SU-DHL-6 (cell line): ENCODE measurements at regions not wholly inside any gene's neighbourhood (a gene's known extent, or its start where the extent isn't known, plus 50 kb on each side); places are given as distances from the start of the nearest gene placed in this dataset.

Experiments used
- H2AFZ ChIP-seq: fragments of 200-600 bp; sonication (generic); 2 replicates; pipeline ENCODE4 v1.6.1; 2014; ENCODE audit warnings: low read depth, mild to moderate bottlenecking, moderate library complexity, mixed read lengths, antibody characterized with exemption, low read length; ENCODE audit not compliant: severe bottlenecking
- H3F3A ChIP-seq: fragments of 200-600 bp; shearing (Covaris generic); 2 replicates; pipeline ENCODE4 v1.6.0; 2016; ENCODE audit warnings: antibody characterized with exemption, mild to moderate bottlenecking; ENCODE audit not compliant: insufficient read depth
- H3K27ac ChIP-seq: fragments of 200-600 bp; sonication (generic); 2 replicates; pipeline ENCODE4 v1.5.1; 2016; ENCODE audit warnings: low read depth, mild to moderate bottlenecking, low read length, moderate library complexity, mixed read lengths
- H3K27me3 ChIP-seq: fragments of 200-600 bp; sonication (generic), shearing (Covaris generic); 2 replicates; pipeline ENCODE4 v1.6.0; 2014; ENCODE audit warnings: mild to moderate bottlenecking, low read length
- H3K36me3 ChIP-seq: fragments of 200-600 bp; sonication (generic); 2 replicates; pipeline ENCODE4 v1.6.1; 2014; ENCODE audit warnings: mild to moderate bottlenecking, low read length, mixed read lengths
- H3K4me2 ChIP-seq: fragments of 300-600, 200-600 bp; shearing (Covaris generic), sonication (generic); 2 replicates; pipeline ENCODE4 v1.6.0; 2014; ENCODE audit warnings: low read length, low read depth, mild to moderate bottlenecking; ENCODE audit not compliant: poor library complexity, severe bottlenecking
- H3K4me3 ChIP-seq: fragments of 200-600 bp; sonication (generic); 2 replicates; pipeline ENCODE4 v1.5.1; 2014; ENCODE audit warnings: antibody characterized with exemption, low read length, mild to moderate bottlenecking, mixed read lengths; ENCODE audit not compliant: insufficient read depth, poor library complexity, severe bottlenecking
- H3K79me2 ChIP-seq: fragments of 200-600 bp; sonication (generic); 2 replicates; pipeline ENCODE4 v1.6.1; 2014; ENCODE audit warnings: mild to moderate bottlenecking, low read length, moderate library complexity; ENCODE audit not compliant: insufficient read depth
- H3K9ac ChIP-seq: fragments of 200-600 bp; sonication (generic); 2 replicates; pipeline ENCODE4 v1.7.0; 2014; ENCODE audit warnings: mild to moderate bottlenecking, low read length
- H3K9me2 ChIP-seq: fragments of 200-600 bp; sonication (generic); replicated peaks from 2 replicates; pipeline ENCODE4 v1.6.1; 2014; ENCODE audit warnings: low read length; ENCODE audit not compliant: insufficient read depth
- H3K9me3 ChIP-seq: fragments of 200-600 bp; sonication (generic); 2 replicates; pipeline ENCODE4 v1.6.1; 2014; ENCODE audit warnings: low read length, mixed read lengths; ENCODE audit not compliant: insufficient read depth
- H4K20me1 ChIP-seq: fragments of 200-600 bp; sonication (generic); 2 replicates; pipeline ENCODE4 v1.6.1; 2014; ENCODE audit warnings: low read depth, mild to moderate bottlenecking, antibody characterized with exemption, low read length, moderate library complexity, mixed read lengths
- EZH2phosphoT487 ChIP-seq: fragments of 200-600 bp; sonication (generic), shearing (Covaris generic); conservative IDR thresholded peaks from 2 replicates; pipeline ENCODE4 v1.6.1; 2018; ENCODE audit warnings: mild to moderate bottlenecking, antibody characterized with exemption, low read length, moderate library complexity, mixed read lengths
- TF ChIP-seq, protein P1 (sequence below): fragments of 200-600 bp; sonication (generic); IDR thresholded peaks from one replicate; pipeline ENCODE4 v1.5.1; 2017; ENCODE audit warnings: antibody characterized with exemption, mild to moderate bottlenecking, low read length, moderate library complexity; ENCODE audit not compliant: insufficient read depth, poor library complexity, severe bottlenecking

DNA sequence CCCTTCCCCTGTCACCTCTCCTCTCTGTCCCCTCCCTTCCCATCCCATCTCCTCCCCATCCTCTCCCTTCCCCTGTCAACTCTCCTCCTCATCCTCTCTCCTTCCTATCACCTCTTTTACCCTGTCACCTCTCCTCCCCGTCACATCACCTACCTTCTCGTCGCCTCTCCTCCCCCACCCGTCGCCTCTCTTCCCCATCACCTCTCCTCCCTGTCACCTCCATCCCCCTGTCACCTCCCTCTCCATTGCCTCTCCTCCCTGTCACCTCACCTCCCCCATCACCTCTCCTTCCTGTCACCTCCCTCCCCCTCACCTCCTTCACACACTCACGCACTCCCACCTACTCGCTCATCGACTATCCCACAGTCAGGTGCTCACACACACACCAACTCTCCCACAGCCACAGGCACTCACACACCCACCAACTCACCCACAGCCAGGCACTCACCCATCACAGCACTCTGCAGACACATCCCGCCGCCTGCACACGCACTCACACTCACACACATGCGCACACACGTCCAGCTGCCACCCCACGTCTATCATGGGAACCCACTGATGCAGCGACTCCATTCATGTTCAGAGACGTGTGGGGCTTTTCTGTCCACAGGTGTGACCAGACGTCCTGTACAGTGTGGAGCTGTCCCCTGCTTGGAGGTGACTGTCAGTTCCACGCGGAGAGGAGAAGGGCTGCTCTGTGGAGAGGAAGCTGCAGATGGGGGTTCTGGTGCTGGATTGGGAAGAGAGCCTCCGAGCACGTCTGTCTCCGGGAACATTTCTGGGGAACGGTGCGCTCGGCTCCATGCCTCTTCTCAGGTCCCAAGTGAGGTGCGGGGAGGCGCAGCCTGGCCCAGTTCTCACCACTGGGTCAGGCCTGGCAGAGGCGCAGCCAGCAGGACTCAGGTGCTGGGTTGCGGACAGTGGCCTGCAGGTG, 184.3 kb downstream of the TTLL2 start:
- H4K20me1 ChIP-seq, result no peaks in the 10 kb centered on the region
- H3K4me3 ChIP-seq, result no peak overlapping the region
- no peaks in the 10 kb centered on the region for H3K36me3 ChIP-seq
- H3K9ac ChIP-seq, result no peak overlapping the region
- no peak overlapping the region for H2AFZ ChIP-seq
- H3K79me2 ChIP-seq, result no peaks in the 10 kb centered on the region
- H3F3A ChIP-seq, result no peaks in the 10 kb centered on the region
- no peak overlapping the region for H3K27ac ChIP-seq
- H3K27me3 ChIP-seq, result no peaks in the 10 kb centered on the region
- H3K4me2 ChIP-seq, result no peak overlapping the region
- TF ChIP-seq EZH2phosphoT487, result no peak
- TF ChIP-seq, protein P1, sequence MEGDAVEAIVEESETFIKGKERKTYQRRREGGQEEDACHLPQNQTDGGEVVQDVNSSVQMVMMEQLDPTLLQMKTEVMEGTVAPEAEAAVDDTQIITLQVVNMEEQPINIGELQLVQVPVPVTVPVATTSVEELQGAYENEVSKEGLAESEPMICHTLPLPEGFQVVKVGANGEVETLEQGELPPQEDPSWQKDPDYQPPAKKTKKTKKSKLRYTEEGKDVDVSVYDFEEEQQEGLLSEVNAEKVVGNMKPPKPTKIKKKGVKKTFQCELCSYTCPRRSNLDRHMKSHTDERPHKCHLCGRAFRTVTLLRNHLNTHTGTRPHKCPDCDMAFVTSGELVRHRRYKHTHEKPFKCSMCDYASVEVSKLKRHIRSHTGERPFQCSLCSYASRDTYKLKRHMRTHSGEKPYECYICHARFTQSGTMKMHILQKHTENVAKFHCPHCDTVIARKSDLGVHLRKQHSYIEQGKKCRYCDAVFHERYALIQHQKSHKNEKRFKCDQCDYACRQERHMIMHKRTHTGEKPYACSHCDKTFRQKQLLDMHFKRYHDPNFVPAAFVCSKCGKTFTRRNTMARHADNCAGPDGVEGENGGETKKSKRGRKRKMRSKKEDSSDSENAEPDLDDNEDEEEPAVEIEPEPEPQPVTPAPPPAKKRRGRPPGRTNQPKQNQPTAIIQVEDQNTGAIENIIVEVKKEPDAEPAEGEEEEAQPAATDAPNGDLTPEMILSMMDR, result no peak
- H3K9me2 ChIP-seq, result no peaks in the 10 kb centered on the region
- no peaks in the 10 kb centered on the region for H3K9me3 ChIP-seq

GRCh38 chr6:167509853-167510220, 185.0 kb downstream of the TTLL2 start:
- Histone ChIP-seq H3F3A (no peaks in the 10 kb centered on the region), H3K9me2 (no peaks in the 10 kb centered on the region), H3K4me2 (no peak overlapping the region), H3K9ac (no peak overlapping the region), H3K36me3 (no peaks in the 10 kb centered on the region), H3K79me2 (no peaks in the 10 kb centered on the region), H4K20me1 (no peaks in the 10 kb centered on the region), H3K9me3 (no peaks in the 10 kb centered on the region), H3K4me3 (no peak overlapping the region), H2AFZ (no peak overlapping the region), H3K27me3 (no peaks in the 10 kb centered on the region), H3K27ac (no peak overlapping the region)
- TF ChIP-seq, protein P1, result no peak
- TF ChIP-seq EZH2phosphoT487, result no peak

DNA sequence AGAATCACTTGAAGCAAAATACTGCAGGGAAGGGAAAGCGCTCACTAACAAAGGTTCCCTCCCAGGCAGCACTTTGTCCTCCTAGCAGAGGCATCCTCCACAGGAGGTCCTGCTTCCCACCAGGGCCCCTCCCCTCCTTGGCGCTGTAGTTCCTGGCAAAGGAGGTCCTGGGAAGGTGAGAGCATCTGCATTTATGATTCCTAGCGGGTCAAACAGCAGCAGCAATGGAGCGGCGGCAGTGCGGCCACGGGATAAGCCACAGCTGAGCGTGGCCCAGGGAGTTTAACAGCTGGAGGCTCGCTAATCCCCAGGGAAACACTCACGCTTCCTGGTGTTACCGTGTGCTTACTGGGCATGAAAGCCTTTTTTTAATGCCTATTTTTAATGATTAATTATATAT, 185.8 kb downstream of the TTLL2 start:
- H3K9me2 ChIP-seq, result no peaks in the 10 kb centered on the region
- H2AFZ ChIP-seq, result no peak overlapping the region
- TF ChIP-seq, protein P1, result no peak
- TF ChIP-seq EZH2phosphoT487, result no peak
- no peaks in the 10 kb centered on the region for H3K36me3 ChIP-seq
- H3K79me2 ChIP-seq, result no peaks in the 10 kb centered on the region
- no peaks in the 10 kb centered on the region for H3F3A ChIP-seq
- no peaks in the 10 kb centered on the region for H3K27me3 ChIP-seq
- no peak overlapping the region for H3K27ac ChIP-seq
- H3K4me3 ChIP-seq, result no peak overlapping the region
- no peaks in the 10 kb centered on the region for H3K9me3 ChIP-seq
- no peak overlapping the region for H3K4me2 ChIP-seq
- no peak overlapping the region for H3K9ac ChIP-seq
- no peaks in the 10 kb centered on the region for H4K20me1 ChIP-seq
